GM19467 (cell line): ENCODE measurements at regions not wholly inside any gene's neighbourhood (a gene's known extent, or its start where the extent isn't known, plus 50 kb on each side); places are given as distances from the start of the nearest gene placed in this dataset.

Source experiments
- ATAC-seq: cut with Tn5 transposase; IDR thresholded peaks from one replicate; pipeline ENCODE4 v1.9.1; 2021; ENCODE audit warnings: mild to moderate bottlenecking, moderate library complexity; ENCODE audit not compliant: unreplicated experiment

GRCh38 chr7:22627136-22627535 is 99.9 kb upstream of the IL6 start:
- no peak for ATAC-seq

GRCh38 chr7:22625251-22625650 is 101.7 kb upstream of the IL6 start:
- no peak for ATAC-seq

- no peak for ATAC-seq
Observed at GRCh38 chr7:22624781-22625180, 102.2 kb upstream of the IL6 start.

- ATAC-seq, result no peak
Observed at GRCh38 chr7:22622116-22622785, 104.7 kb upstream of the IL6 start.

GRCh38 chr7:22618528-22618927 is 108.5 kb upstream of the IL6 start:
- ATAC-seq, result no peak

- ATAC-seq, result no peak
Observed at GRCh38 chr7:22617166-22617565, 109.8 kb upstream of the IL6 start.

GRCh38 chr7:22613496-22613895 is 113.5 kb upstream of the IL6 start:
- ATAC-seq, result no peak

- ATAC-seq, result no peak
Observed at GRCh38 chr7:22612776-22613175, 112.8 kb upstream of the STEAP1B start.

GRCh38 chr7:22611758-22612079 is 111.7 kb upstream of the STEAP1B start:
- ATAC-seq, result no peak

GRCh38 chr7:22610951-22611757 is 111.2 kb upstream of the STEAP1B start:
- no peak for ATAC-seq

- no peak for ATAC-seq
Observed at GRCh38 chr7:22610263-22610662, 110.3 kb upstream of the STEAP1B start.

GRCh38 chr7:22607180-22607579 is 107.2 kb upstream of the STEAP1B start:
- no peak for ATAC-seq

- no peak for ATAC-seq
Observed at GRCh38 chr7:22604246-22604645, 104.3 kb upstream of the STEAP1B start.

- no peak for ATAC-seq
Observed at GRCh38 chr7:22601812-22602565, 102.0 kb upstream of the STEAP1B start.

GRCh38 chr7:22601408-22601807 is 101.4 kb upstream of the STEAP1B start:
- ATAC-seq, result no peak

GRCh38 chr7:22601003-22601402 is 101.0 kb upstream of the STEAP1B start:
- ATAC-seq, result no peak

- no peak for ATAC-seq
Observed at GRCh38 chr7:22598318-22598920, 98.4 kb upstream of the STEAP1B start.

GRCh38 chr7:22597844-22598243 is 97.9 kb upstream of the STEAP1B start:
- ATAC-seq, result no peak

- no peak for ATAC-seq
Observed at GRCh38 chr7:22596763-22597400, 96.9 kb upstream of the STEAP1B start.

- ATAC-seq, result no peak
Observed at GRCh38 chr7:22594020-22594419, 94.0 kb upstream of the STEAP1B start.

GRCh38 chr7:22591271-22591670 is 91.3 kb upstream of the STEAP1B start:
- ATAC-seq, result no peak
